ENCODE measurements at regions not wholly inside any gene's neighbourhood (a gene's known extent, or its start where the extent isn't known, plus 50 kb on each side); places are given as distances from the start of the nearest gene placed in this dataset.

DNA sequence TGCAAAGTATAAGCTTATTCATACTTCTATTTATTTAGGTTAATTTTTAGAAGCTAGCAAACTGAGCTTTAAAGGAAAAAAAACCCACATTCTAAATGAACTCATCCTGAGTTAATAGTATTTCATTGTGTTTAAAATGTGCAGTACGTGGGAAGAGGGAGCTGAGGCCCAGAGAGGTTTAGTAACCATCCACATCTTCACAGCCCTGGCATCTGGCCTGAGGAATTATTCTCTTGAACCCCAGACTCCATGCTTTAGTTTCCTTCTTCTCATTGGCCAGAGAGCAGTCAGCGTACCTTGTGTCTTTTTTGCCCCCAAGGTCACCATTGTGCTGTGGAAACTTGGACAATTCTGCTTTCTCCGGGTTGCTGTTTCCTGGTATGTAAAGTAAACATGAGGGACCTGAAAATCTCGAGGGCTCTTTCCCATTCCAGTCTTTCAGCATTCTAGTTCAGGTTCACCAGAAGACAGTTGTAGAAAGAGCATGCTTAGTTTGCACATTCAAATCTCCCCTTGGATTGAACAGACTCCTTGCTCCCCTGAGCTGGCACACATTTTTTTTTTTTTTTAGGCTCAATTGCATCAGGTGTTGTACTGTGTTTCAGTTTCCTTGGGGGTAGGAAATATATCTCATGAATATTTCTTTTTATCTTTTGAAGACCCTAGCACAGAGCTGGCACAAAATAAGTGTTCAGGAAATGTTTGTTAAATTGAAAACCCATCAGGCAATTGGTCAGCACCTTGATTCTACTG, 81.4 kb downstream of the MYCN start:
- DNase-seq (ENCODE audit: low spot score) = no peak
- Mint-ChIP-seq H3K36me3 (ENCODE audit: low read depth, unreplicated experiment) (no peaks in the 10 kb centered on the region), H3K9me3 (ENCODE audit: unreplicated experiment) (no peaks in the 10 kb centered on the region), H3K4me3 (ENCODE audit: unreplicated experiment) (no peak overlapping the region), H3K27ac (ENCODE audit: unreplicated experiment) (no peak overlapping the region), H3K4me1 (ENCODE audit: unreplicated experiment) (no peaks in the 10 kb centered on the region), H3K27me3 (ENCODE audit: unreplicated experiment) (no peaks in the 10 kb centered on the region)
- TF ChIP-seq, protein P1, sequence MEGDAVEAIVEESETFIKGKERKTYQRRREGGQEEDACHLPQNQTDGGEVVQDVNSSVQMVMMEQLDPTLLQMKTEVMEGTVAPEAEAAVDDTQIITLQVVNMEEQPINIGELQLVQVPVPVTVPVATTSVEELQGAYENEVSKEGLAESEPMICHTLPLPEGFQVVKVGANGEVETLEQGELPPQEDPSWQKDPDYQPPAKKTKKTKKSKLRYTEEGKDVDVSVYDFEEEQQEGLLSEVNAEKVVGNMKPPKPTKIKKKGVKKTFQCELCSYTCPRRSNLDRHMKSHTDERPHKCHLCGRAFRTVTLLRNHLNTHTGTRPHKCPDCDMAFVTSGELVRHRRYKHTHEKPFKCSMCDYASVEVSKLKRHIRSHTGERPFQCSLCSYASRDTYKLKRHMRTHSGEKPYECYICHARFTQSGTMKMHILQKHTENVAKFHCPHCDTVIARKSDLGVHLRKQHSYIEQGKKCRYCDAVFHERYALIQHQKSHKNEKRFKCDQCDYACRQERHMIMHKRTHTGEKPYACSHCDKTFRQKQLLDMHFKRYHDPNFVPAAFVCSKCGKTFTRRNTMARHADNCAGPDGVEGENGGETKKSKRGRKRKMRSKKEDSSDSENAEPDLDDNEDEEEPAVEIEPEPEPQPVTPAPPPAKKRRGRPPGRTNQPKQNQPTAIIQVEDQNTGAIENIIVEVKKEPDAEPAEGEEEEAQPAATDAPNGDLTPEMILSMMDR (IDR thresholded peaks at IDR 0.05; ENCODE audit: unreplicated experiment) = no peak

GRCh38 chr2:16020389-16021008, 80.1 kb downstream of the MYCN start:
- H3K27ac Mint-ChIP-seq (ENCODE audit: unreplicated experiment) = no peak overlapping the region
- H3K4me1 Mint-ChIP-seq (ENCODE audit: unreplicated experiment) = no peaks in the 10 kb centered on the region
- no peak overlapping the region for H3K4me3 Mint-ChIP-seq (ENCODE audit: unreplicated experiment)
- no peak for DNase-seq (ENCODE audit: low spot score)
- no peaks in the 10 kb centered on the region for H3K27me3 Mint-ChIP-seq (ENCODE audit: unreplicated experiment)
- no peaks in the 10 kb centered on the region for H3K9me3 Mint-ChIP-seq (ENCODE audit: unreplicated experiment)
- no peaks in the 10 kb centered on the region for H3K36me3 Mint-ChIP-seq (ENCODE audit: low read depth, unreplicated experiment)
- TF ChIP-seq, protein P1 (IDR thresholded peaks at IDR 0.05; ENCODE audit: unreplicated experiment) = no peak

DNA sequence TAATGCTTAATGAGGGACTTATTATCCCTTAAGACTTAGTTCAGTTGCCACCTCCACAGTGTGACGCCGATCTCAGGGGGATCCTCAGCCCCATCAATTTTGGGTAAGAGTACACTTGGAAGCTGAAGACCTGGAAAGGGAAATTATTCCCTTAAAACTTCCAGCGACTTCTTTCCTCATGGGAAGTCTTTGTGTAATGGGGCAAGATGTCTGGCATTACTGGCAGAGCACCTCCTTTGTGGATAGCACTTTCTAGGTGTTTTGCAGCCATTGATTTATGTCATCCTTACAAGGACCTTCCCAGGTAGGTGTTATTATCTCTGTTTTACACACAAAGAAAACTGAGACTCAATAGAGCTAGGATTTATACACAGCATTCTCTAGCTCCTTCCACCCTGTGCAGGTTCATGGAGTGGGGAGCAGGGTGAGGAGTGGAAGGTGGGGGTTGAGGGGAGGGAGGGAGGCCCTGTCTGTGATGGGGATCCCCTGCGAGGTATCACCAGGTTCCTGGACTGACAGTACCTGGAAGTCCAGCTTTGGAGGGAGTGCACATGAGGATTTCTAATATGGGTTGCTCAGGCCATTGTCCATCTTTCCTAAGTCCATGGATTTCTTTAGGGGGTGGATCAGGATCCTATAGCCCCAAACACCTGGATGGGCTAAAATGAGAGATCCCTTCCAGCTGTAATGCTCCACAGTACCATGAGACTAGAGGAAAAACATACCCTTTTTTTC, 79.4 kb downstream of the MYCN start:
- DNase-seq (ENCODE audit: low spot score) = no peak
- Mint-ChIP-seq H3K9me3 (ENCODE audit: unreplicated experiment) (no peaks in the 10 kb centered on the region), H3K27ac (ENCODE audit: unreplicated experiment) (no peak overlapping the region), H3K4me1 (ENCODE audit: unreplicated experiment) (no peaks in the 10 kb centered on the region), H3K4me3 (ENCODE audit: unreplicated experiment) (no peak overlapping the region), H3K36me3 (ENCODE audit: low read depth, unreplicated experiment) (no peaks in the 10 kb centered on the region), H3K27me3 (ENCODE audit: unreplicated experiment) (no peaks in the 10 kb centered on the region)
- TF ChIP-seq, protein P1 (IDR thresholded peaks at IDR 0.05; ENCODE audit: unreplicated experiment) = no peak

DNA sequence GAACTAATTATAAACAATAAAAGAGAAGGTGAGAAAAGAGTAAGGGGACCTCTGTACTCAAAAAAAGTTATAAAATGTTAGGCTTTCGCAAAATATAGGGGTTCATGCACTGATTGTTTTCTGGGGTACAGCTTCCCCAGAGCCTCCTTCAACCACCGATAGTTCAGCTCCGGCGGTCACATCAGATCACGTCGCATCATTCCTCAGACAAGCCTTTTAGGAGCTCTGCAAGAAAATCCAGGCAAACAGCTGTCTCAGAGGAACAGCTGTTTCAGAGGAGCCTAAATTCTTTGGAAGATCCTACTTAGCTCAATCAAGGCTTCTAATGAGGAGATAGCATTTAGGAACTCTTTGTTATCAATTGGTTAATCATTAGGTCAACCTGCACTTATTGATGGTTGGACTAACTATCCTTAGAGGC, 78.7 kb downstream of the MYCN start:
- H3K27me3 Mint-ChIP-seq (ENCODE audit: unreplicated experiment) = peaks cover 4% of the 10 kb centered on the region
- TF ChIP-seq, protein P1 (IDR thresholded peaks at IDR 0.05; ENCODE audit: unreplicated experiment) = no peak
- no peak for DNase-seq (ENCODE audit: low spot score)
- no peaks in the 10 kb centered on the region for H3K36me3 Mint-ChIP-seq (ENCODE audit: low read depth, unreplicated experiment)
- H3K27ac Mint-ChIP-seq (ENCODE audit: unreplicated experiment) = no peak overlapping the region
- no peaks in the 10 kb centered on the region for H3K4me1 Mint-ChIP-seq (ENCODE audit: unreplicated experiment)
- H3K4me3 Mint-ChIP-seq (ENCODE audit: unreplicated experiment) = no peak overlapping the region
- no peaks in the 10 kb centered on the region for H3K9me3 Mint-ChIP-seq (ENCODE audit: unreplicated experiment)

Measured in endothelial cell (in vitro differentiated cells).